NCI-H187 treated with DMSO at 0.1 percent for 48 hours (cell line): ENCODE measurements at regions not wholly inside any gene's neighbourhood (a gene's known extent, or its start where the extent isn't known, plus 50 kb on each side); places are given as distances from the start of the nearest gene placed in this dataset.

ENCODE experiments used
- DNase-seq: peaks from one replicate; lab custom pipeline; 2025; lab: John Stamatoyannopoulos, UW

DNA sequence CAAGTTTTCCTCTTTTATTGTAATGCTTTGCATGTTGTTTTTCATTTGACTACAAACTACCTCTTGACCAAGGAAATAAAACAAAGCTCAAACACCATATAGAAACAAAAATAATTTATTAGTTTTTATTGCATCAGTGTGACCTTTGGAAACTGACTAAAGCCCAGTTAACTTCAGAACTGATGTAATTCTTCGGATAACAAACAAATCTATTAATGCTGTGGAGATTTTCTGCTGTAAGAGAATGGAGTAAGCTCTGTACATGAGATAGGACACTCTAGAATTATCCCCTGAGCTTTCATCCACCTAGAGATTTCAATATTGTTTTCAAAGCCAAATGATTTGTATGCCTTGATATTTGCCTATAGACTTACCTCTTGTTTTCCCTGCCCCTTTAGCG is 154.0 kb upstream of the KCNK2 start:
- DNase-seq = no peak

- DNase-seq = no peak
Observed at GRCh38 chr1:214933375-214933774, 149.2 kb upstream of the KCNK2 start.

DNA sequence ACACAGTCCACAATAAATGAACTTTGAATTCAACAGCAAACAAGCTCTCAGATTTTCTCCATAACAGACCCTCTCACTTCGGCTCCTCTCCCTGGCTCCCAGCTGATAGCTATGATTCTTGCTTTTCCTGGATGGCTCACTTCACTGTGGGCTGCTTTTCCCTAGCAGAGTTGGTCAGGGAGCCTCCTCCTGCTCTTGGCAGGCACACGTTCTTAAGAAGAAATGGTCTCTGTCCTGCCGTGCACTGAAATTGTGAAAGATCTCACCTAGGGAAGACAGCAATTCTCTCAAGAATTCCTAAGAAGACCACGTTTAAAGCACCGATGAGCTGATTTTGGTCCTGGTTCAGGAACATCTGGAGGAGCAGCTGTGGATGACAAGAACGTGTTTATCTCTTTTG is 148.5 kb upstream of the KCNK2 start:
- DNase-seq = no peak

DNA sequence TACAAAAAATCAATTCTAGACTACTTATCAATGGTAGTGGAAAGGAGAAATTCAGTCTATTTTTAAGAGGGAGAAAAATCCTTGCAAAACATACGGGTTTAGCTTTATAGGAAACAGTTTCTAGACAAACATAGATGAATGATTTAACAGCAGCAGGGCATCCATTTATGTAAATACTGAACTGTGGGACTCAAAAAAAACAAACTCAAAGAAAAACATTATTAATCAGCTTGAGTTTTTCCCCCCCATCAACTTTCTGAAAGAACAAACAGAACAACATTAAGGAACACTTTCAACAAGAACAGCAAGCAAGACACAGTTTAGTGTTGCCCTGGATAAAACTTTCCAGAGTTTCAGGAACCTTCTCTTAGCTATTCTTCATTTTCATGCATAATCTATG is 147.3 kb upstream of the KCNK2 start:
- DNase-seq = no peak

DNA sequence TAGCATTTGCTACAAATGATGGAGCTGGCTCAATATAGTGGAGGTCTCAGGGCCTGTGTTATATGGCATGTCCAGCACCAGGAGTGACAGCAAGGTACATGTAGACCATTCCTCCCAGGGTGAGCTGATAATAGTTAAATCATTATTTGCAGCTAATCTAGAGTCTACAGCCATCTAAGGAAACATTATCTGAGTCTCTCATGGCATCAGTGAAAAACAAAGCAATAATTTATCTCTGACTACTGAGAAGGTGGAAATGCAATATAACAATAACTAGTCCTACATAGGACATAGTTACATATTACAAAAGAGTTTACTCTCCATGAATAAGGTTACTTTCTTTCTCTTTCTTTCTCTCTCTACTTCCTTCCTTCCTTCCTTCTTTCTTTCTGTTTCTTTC is 143.4 kb upstream of the KCNK2 start:
- DNase-seq = no peak

GRCh38 chr1:214941061-214941460 is 141.5 kb upstream of the KCNK2 start:
- DNase-seq = no peak

GRCh38 chr1:214943054-214943453 is 139.5 kb upstream of the KCNK2 start:
- DNase-seq = no peak

DNA sequence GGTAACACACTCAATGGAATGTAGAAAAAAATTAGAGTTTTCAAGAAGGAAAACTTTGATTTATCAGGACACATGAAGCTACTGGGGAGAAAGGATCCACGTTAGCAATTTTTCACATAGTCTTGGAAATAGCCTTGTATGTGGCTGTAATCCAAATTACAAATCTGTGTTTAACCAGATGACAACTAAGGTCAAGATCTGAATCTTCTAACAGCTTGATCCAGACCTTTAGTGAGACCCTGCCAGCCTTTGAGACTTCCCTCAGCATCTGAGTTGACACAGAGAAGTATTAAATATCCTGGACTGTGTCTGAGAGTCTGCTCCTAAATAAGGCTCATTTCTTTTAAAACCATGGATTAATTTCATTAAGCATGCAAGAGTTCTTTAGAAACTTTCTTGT is 135.9 kb upstream of the KCNK2 start:
- DNase-seq = no peak

- DNase-seq = no peak
Observed at GRCh38 chr1:214952648-214953047, 129.9 kb upstream of the KCNK2 start.

GRCh38 chr1:214953901-214954616 is 128.5 kb upstream of the KCNK2 start:
- DNase-seq = no peak

DNA sequence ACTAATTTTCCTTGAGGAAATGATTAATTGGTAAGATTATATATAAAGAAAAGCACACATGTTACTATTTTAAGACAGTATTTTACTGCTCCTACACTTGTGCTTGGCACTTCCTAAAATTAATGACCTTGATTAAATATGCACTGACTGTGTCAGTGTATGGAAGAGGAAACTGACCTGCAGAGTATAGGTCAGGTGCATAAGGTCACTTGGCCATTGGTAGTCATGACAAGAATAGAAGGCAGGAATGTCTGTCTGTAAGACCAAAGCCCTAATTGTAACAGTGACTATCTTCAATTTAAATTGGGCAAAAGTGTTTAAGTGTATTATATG is 128.0 kb upstream of the KCNK2 start:
- no peak for DNase-seq

DNA sequence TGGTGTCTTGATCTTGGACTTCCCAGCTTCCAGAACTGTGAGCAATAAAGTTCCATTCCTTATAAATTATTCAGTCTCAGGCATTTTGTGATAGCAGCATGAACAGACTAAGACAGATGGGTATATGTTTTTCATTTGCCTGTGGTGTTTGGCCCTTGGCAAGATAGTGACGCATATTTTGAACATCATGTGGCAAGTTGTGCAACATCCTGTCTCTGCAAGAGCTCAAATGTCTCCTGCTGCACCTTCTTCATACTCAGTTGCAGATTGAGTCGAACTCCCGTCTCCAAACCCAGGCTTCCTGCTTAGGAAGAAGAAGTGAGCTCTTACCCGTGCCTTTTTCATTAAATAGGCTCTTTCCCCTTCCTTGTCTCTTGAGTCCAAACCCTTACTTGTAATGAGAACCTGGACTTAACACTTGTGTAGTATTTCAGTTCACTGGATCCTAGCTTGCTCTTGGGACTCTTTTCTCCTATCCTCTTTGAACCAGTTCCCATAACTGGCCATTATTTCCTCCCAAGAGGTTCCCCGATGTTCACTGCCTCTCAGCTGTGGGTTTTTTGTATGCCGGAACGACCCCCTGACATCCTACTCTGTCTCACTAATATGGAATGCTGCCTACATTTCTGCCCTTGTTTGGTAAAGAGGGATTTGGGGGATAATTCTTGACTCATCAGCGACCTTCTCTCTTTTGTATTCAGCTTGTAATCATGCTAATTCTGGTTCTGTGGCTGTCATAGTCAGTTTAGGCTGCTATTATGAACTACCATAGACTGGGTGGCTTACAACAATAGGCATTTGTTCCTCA is 125.0 kb upstream of the KCNK2 start:
- no peak for DNase-seq

DNA sequence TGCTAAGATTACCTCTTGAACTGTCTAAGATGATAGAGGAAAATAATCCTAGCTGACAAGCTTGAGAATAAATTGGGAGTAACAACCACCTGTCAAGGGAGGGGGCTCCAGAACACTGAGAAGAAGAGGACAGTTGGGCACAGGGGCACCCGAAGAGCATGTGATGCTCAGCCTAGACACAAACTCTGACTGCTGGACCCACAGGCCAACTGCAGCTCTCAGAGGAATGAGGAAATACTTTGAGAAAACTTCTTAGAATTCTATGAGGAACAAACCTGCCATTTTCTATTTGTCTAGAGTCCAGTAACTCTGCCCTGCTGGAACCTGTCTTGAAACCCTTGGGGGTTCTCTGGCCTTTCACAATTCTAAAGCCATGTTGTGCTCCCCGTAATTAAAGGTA is 124.1 kb upstream of the KCNK2 start:
- DNase-seq = no peak

DNA sequence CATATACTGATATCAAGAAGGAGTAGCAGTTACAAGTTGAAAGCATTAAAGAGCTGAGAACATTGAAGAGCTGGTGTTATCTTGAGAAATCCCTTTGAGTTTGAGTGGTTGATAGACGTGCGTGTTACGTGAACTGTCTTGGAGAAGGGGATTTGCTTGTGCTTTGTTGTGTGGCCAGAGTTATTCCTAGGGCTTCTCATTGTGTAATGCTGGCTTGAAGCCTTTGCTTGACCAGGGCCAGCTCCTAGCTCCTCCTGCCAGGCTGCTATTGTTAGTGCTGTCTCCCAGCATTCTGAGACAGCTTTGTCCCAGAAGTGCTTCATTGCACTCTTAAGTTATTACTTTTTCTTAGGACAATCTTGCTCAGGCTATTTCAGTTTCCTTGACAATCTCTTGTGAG is 116.2 kb upstream of the KCNK2 start:
- DNase-seq = no peak

- no peak for DNase-seq
Observed at GRCh38 chr1:214967865-214968575, 114.5 kb upstream of the KCNK2 start.

- DNase-seq = no peak
Observed at GRCh38 chr1:214970016-214970415, 112.5 kb upstream of the KCNK2 start.

GRCh38 chr1:214971071-214971470 is 111.5 kb upstream of the KCNK2 start:
- no peak for DNase-seq

- no peak for DNase-seq
Observed at GRCh38 chr1:214974002-214974401, 108.5 kb upstream of the KCNK2 start.

DNA sequence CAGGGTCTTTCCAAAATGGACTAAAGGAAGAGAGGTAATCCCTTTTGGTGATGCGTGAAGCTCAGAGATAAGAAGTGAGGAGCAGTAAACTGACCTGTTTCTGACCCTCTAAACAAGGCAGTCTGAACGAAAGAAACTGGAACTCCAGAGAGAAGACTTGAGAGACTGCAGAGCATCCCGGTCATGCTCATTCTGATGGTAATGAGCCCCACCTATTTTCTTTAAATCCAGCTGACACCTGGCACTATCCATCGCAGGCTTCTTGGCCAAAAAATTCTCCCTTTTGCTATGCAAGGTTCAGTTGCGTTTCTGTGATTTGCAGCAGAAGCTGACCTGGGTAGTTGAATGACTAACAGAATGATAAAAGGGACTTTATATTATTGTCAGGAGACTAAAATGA is 105.9 kb upstream of the KCNK2 start:
- no peak for DNase-seq

GRCh38 chr1:214977110-214977509 is 105.4 kb upstream of the KCNK2 start:
- no peak for DNase-seq

- DNase-seq = no peak
Observed at GRCh38 chr1:214977700-214978374, 104.7 kb upstream of the KCNK2 start.

- no peak for DNase-seq
Observed at GRCh38 chr1:214979191-214979590, 103.3 kb upstream of the KCNK2 start.

GRCh38 chr1:214980921-214981320 is 101.6 kb upstream of the KCNK2 start:
- no peak for DNase-seq
